ENCODE measurements at regions not wholly inside any gene's neighbourhood (a gene's known extent, or its start where the extent isn't known, plus 50 kb on each side); places are given as distances from the start of the nearest gene placed in this dataset.
A peak's percentile ranks its signal among the peaks of the same experiment; 100 is the strongest.

DNA sequence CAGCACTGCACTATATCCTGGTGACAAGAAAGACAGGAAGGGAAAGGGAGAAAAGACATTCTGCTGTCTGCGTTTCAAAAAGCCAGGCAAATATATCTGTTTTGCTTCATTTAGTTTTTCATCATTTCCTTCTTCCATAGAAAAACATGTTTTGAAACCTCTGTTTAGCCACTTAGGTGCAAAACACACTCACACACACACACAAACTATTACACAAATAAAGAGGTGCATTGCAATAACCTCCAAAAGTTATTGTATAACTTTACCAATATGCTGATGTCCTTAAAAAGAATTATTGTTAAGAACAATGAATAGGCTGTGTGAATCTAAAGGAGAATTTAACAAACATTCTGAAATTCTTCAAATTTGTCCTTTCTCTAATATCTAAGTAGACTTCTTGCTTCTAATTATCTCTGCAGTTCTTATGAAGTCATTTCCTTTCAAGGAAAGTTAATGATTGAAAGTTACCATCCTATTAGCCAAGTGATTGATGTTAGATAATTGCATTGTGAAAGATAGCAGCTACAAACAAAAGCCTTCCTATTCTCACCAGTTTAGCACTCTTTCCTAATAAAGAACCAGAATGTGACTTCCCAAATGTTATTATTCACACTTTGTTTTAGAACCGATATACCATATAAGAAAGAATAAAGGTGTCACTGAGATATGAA lies 516.7 kb downstream of the KCNJ3 start:
- Histone ChIP-seq H3K36me3 (ENCODE audit: low read depth) (no peaks in the 10 kb centered on the region), H3K4me1 (ENCODE audit: insufficient read depth, poor library complexity, severe bottlenecking) (peaks cover 5% of the 10 kb centered on the region), H3K27ac (ENCODE audit: poor library complexity, severe bottlenecking) (no peak overlapping the region), H3K9me3 (ENCODE audit: severe bottlenecking) (no peaks in the 10 kb centered on the region), H3K27me3 (ENCODE audit: insufficient read depth, poor library complexity, severe bottlenecking) (no peaks in the 10 kb centered on the region), H3K4me3 (ENCODE audit: severe bottlenecking) (no peak overlapping the region)
- ATAC-seq (ENCODE audit: low read depth) (no peak), DNase-seq (ENCODE audit: low spot score) (no peak)
- TF ChIP-seq, protein P1, sequence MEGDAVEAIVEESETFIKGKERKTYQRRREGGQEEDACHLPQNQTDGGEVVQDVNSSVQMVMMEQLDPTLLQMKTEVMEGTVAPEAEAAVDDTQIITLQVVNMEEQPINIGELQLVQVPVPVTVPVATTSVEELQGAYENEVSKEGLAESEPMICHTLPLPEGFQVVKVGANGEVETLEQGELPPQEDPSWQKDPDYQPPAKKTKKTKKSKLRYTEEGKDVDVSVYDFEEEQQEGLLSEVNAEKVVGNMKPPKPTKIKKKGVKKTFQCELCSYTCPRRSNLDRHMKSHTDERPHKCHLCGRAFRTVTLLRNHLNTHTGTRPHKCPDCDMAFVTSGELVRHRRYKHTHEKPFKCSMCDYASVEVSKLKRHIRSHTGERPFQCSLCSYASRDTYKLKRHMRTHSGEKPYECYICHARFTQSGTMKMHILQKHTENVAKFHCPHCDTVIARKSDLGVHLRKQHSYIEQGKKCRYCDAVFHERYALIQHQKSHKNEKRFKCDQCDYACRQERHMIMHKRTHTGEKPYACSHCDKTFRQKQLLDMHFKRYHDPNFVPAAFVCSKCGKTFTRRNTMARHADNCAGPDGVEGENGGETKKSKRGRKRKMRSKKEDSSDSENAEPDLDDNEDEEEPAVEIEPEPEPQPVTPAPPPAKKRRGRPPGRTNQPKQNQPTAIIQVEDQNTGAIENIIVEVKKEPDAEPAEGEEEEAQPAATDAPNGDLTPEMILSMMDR (IDR thresholded peaks at IDR 0.05; ENCODE audit: poor library complexity, severe bottlenecking) = no peak

GRCh38 chr2:155209696-155210450 lies 511.4 kb downstream of the KCNJ3 start:
- DNase-seq (ENCODE audit: low spot score) = no peak
- ATAC-seq (ENCODE audit: low read depth) = peak; percentile 74
- TF ChIP-seq, protein P1 (IDR thresholded peaks at IDR 0.05; ENCODE audit: poor library complexity, severe bottlenecking) = no peak
- Histone ChIP-seq H3K36me3 (ENCODE audit: low read depth) (no peaks in the 10 kb centered on the region), H3K4me1 (ENCODE audit: insufficient read depth, poor library complexity, severe bottlenecking) (peaks cover 15% of the 10 kb centered on the region), H3K27me3 (ENCODE audit: insufficient read depth, poor library complexity, severe bottlenecking) (no peaks in the 10 kb centered on the region), H3K27ac (ENCODE audit: poor library complexity, severe bottlenecking) (peak overlapping the region; percentile 62), H3K4me3 (ENCODE audit: severe bottlenecking) (no peak overlapping the region), H3K9me3 (ENCODE audit: severe bottlenecking) (no peaks in the 10 kb centered on the region)

GRCh38 chr2:155203178-155203577 lies 504.7 kb downstream of the KCNJ3 start:
- Histone ChIP-seq H3K4me3 (ENCODE audit: severe bottlenecking) (no peak overlapping the region), H3K27ac (ENCODE audit: poor library complexity, severe bottlenecking) (no peak overlapping the region), H3K4me1 (ENCODE audit: insufficient read depth, poor library complexity, severe bottlenecking) (peaks cover 6% of the 10 kb centered on the region), H3K36me3 (ENCODE audit: low read depth) (no peaks in the 10 kb centered on the region), H3K9me3 (ENCODE audit: severe bottlenecking) (no peaks in the 10 kb centered on the region), H3K27me3 (ENCODE audit: insufficient read depth, poor library complexity, severe bottlenecking) (no peaks in the 10 kb centered on the region)
- ATAC-seq (ENCODE audit: low read depth) (no peak), DNase-seq (ENCODE audit: low spot score) (no peak)
- TF ChIP-seq, protein P1 (IDR thresholded peaks at IDR 0.05; ENCODE audit: poor library complexity, severe bottlenecking) = no peak

DNA sequence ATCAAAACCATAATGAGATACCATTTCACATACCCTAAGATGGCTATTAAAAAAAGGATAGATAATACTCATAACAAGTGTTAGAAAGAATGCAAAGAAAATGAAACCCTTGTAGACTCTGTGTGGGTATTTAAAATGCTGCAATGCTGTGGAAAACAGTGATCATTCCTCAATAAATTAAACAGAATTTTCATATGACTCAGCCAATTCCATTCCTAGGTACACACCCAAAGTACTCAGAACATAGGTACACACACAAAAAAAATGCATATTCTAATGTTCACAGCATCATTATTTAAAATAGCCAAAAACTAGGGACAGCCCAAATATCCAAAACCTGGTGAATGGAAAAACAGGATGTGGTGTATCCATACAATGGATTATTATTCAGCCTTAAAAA lies 502.3 kb downstream of the KCNJ3 start:
- Histone ChIP-seq H3K4me3 (ENCODE audit: severe bottlenecking) (no peak overlapping the region), H3K9me3 (ENCODE audit: severe bottlenecking) (no peaks in the 10 kb centered on the region), H3K36me3 (ENCODE audit: low read depth) (no peaks in the 10 kb centered on the region), H3K27me3 (ENCODE audit: insufficient read depth, poor library complexity, severe bottlenecking) (no peaks in the 10 kb centered on the region), H3K4me1 (ENCODE audit: insufficient read depth, poor library complexity, severe bottlenecking) (peaks cover 6% of the 10 kb centered on the region), H3K27ac (ENCODE audit: poor library complexity, severe bottlenecking) (no peak overlapping the region)
- TF ChIP-seq, protein P1 (IDR thresholded peaks at IDR 0.05; ENCODE audit: poor library complexity, severe bottlenecking) = no peak
- DNase-seq (ENCODE audit: low spot score) (no peak), ATAC-seq (ENCODE audit: low read depth) (0 out of 3 replicates have a peak, but pooled peaks have one; percentile 41)

- TF ChIP-seq, protein P1 (IDR thresholded peaks at IDR 0.05; ENCODE audit: poor library complexity, severe bottlenecking) = no peak
- ATAC-seq (ENCODE audit: low read depth) (no peak), DNase-seq (ENCODE audit: low spot score) (no peak)
- Histone ChIP-seq H3K36me3 (ENCODE audit: low read depth) (no peaks in the 10 kb centered on the region), H3K27ac (ENCODE audit: poor library complexity, severe bottlenecking) (no peak overlapping the region), H3K4me3 (ENCODE audit: severe bottlenecking) (no peak overlapping the region), H3K4me1 (ENCODE audit: insufficient read depth, poor library complexity, severe bottlenecking) (no peaks in the 10 kb centered on the region), H3K9me3 (ENCODE audit: severe bottlenecking) (no peaks in the 10 kb centered on the region), H3K27me3 (ENCODE audit: insufficient read depth, poor library complexity, severe bottlenecking) (no peaks in the 10 kb centered on the region)
These were observed 491.8 kb downstream of the KCNJ3 start for GRCh38 chr2:155190342-155190741.
